Activated naive CD4-positive, alpha-beta T cell treated with anti-CD3 and anti-CD28 coated beads, Interleukin-2, amount 50 U/mL, for 16 hours (primary cell): ENCODE measurements at regions not wholly inside any gene's neighbourhood (a gene's known extent, or its start where the extent isn't known, plus 50 kb on each side); places are given as distances from the start of the nearest gene placed in this dataset.

ENCODE experiments used
- DNase-seq: peaks from one replicate; pipeline ENCODE4 v3.0.0-alpha.2; 2020

GRCh38 chr9:88799541-88800328 is 191.5 kb upstream of the S1PR3 start:
- DNase-seq: no peak

- DNase-seq: no peak
Observed at GRCh38 chr9:88800329-88800682, 191.0 kb upstream of the S1PR3 start.

- DNase-seq: no peak
Observed at GRCh38 chr9:88801214-88801796, 190.0 kb upstream of the S1PR3 start.

- DNase-seq: no peak
Observed at GRCh38 chr9:88802533-88802932, 188.7 kb upstream of the S1PR3 start.

GRCh38 chr9:88803546-88804253 is 187.6 kb upstream of the S1PR3 start:
- DNase-seq: no peak

GRCh38 chr9:88804254-88804596 is 187.0 kb upstream of the S1PR3 start:
- no peak for DNase-seq

- DNase-seq: no peak
Observed at GRCh38 chr9:88805217-88805943, 185.9 kb upstream of the S1PR3 start.

- DNase-seq: no peak
Observed at GRCh38 chr9:88807426-88807825, 183.8 kb upstream of the S1PR3 start.

- DNase-seq: no peak
Observed at GRCh38 chr9:88808019-88808656, 183.1 kb upstream of the S1PR3 start.

GRCh38 chr9:88808761-88809354 is 182.4 kb upstream of the S1PR3 start:
- DNase-seq: no peak

GRCh38 chr9:88809355-88810161 is 181.7 kb upstream of the S1PR3 start:
- no peak for DNase-seq

- no peak for DNase-seq
Observed at GRCh38 chr9:88810826-88811225, 180.4 kb upstream of the S1PR3 start.

GRCh38 chr9:88811511-88811910 is 179.8 kb upstream of the S1PR3 start:
- DNase-seq: no peak

GRCh38 chr9:88812938-88813637 is 178.2 kb upstream of the S1PR3 start:
- no peak for DNase-seq

- no peak for DNase-seq
Observed at GRCh38 chr9:88813638-88814209, 177.5 kb upstream of the S1PR3 start.

- no peak for DNase-seq
Observed at GRCh38 chr9:88814577-88814976, 176.7 kb upstream of the S1PR3 start.

GRCh38 chr9:88816141-88816540 is 175.1 kb upstream of the S1PR3 start:
- DNase-seq: no peak

- no peak for DNase-seq
Observed at GRCh38 chr9:88816591-88816990, 174.7 kb upstream of the S1PR3 start.

GRCh38 chr9:88817628-88818027 is 173.6 kb upstream of the S1PR3 start:
- DNase-seq: no peak

- no peak for DNase-seq
Observed at GRCh38 chr9:88818495-88819201, 172.6 kb upstream of the S1PR3 start.
